Neural cell (in vitro differentiated cells): ENCODE measurements at regions not wholly inside any gene's neighbourhood (a gene's known extent, or its start where the extent isn't known, plus 50 kb on each side); places are given as distances from the start of the nearest gene placed in this dataset.

Experiments
- CTCF ChIP-seq: fragments of 450-650 bp; IDR thresholded peaks from 2 replicates; pipeline ENCODE4 v1.5.1; 2014; ENCODE audit warnings: antibody characterized with exemption, mild to moderate bottlenecking, moderate library complexity; ENCODE audit not compliant: poor library complexity, severe bottlenecking
- EP300 ChIP-seq: fragments of 450-650 bp; conservative IDR thresholded peaks from 2 replicates; pipeline ENCODE4 v1.6.1; 2014; ENCODE audit warnings: antibody characterized with exemption, mild to moderate bottlenecking, moderate library complexity; ENCODE audit not compliant: poor library complexity, severe bottlenecking
- EZH2 ChIP-seq: fragments of 200-600, 300-800 bp; shearing (Covaris generic), sonication (generic); IDR thresholded peaks from 2 replicates; pipeline ENCODE4 v1.6.1; 2014; ENCODE audit warnings: antibody characterized with exemption, low read length, borderline replicate concordance, mild to moderate bottlenecking; ENCODE audit not compliant: insufficient read depth, poor library complexity, severe bottlenecking
- POLR2AphosphoS5 ChIP-seq: IDR thresholded peaks from 2 replicates; pipeline ENCODE4 v1.6.1; 2012
- REST ChIP-seq: IDR thresholded peaks from 2 replicates; pipeline ENCODE4 v1.6.1; 2012; ENCODE audit warnings: borderline replicate concordance
- TAF1 ChIP-seq: IDR thresholded peaks from 2 replicates; pipeline ENCODE4 v1.6.1; 2012; ENCODE audit warnings: low read depth

GRCh38 chr1:34278211-34278610, 101.5 kb downstream of the C1orf94 start:
- TF ChIP-seq CTCF = no peak
- no peak for TF ChIP-seq POLR2AphosphoS5
- TF ChIP-seq EZH2 = no peak
- no peak for TF ChIP-seq EP300
- no peak for TF ChIP-seq TAF1
- TF ChIP-seq REST = no peak
